COLO668 (cell line): ENCODE measurements at regions not wholly inside any gene's neighbourhood (a gene's known extent, or its start where the extent isn't known, plus 50 kb on each side); places are given as distances from the start of the nearest gene placed in this dataset.

Experiments
- DNase-seq: peaks from one replicate; lab custom pipeline; 2025; ENCODE audit not compliant: unreplicated experiment; lab: John Stamatoyannopoulos, UW

- DNase-seq = no peak
Measured at GRCh38 chr2:6392966-6393365, 472.7 kb downstream of the CMPK2 start.

GRCh38 chr2:6393819-6394218 is 471.9 kb downstream of the CMPK2 start:
- no peak for DNase-seq

GRCh38 chr2:6394276-6394675 is 471.4 kb downstream of the CMPK2 start:
- no peak for DNase-seq

DNA sequence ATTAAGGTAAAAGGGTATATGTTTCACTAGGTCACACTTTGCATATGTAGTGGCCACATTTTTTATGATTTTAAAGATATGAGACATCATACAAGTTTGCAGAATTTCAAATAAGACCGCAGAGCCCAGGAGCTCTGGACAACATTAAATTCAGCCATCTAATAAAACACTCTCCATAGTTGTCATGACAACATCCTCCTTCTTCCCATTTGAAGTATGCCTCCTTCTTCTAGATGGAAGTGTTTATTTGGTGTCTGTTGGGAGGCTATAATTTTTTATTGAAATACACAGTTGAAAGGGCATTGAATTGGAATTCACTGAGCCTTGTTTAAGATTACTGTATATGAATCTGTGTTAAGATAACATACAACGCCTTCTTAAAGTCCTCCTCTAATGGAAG is 467.3 kb downstream of the CMPK2 start:
- no peak for DNase-seq

DNA sequence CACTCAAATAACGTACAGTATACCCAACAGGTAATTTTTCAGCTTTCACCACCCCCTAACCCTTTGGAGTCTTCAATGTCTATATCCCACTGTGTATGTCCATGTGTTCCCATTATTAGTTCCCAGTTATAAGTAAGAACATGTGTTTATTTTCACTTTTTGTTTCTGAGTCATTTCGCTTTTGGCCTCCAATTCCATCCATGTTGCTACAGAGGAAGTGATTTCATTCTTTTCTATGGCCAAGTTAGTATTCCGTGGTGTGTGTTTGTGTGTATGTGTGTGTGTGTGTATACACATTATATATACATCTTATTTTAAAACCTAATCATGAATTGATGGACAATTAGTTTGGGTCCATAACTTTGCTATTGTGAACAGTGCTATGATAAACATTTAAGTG is 464.4 kb downstream of the CMPK2 start:
- no peak for DNase-seq

GRCh38 chr2:6408057-6408456 is 457.6 kb downstream of the CMPK2 start:
- DNase-seq = no peak

- DNase-seq = no peak
Measured at GRCh38 chr2:6410313-6410712, 455.4 kb downstream of the CMPK2 start.

GRCh38 chr2:6412533-6413091 is 453.1 kb downstream of the CMPK2 start:
- no peak for DNase-seq

GRCh38 chr2:6417050-6417449 is 448.7 kb downstream of the CMPK2 start:
- no peak for DNase-seq

DNA sequence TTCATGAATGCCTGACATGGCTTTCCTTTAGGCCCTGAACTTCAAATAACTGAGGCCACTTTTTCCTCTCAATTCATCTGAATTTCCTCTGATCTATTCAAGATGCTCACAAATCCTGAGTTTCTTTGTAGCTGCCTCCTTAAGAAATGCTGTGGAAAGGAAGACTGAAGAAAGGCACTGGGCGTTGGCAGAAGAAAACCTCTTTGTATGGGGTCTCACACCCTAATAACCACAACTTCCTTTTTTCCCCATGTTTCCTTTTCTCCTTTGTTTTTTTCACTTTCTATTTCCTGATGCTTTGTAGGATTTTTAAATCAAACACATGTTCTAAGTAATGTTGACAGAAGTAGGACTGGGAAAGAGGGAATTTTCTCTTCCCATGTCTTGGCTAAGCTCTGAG is 447.4 kb downstream of the CMPK2 start:
- DNase-seq = no peak

DNA sequence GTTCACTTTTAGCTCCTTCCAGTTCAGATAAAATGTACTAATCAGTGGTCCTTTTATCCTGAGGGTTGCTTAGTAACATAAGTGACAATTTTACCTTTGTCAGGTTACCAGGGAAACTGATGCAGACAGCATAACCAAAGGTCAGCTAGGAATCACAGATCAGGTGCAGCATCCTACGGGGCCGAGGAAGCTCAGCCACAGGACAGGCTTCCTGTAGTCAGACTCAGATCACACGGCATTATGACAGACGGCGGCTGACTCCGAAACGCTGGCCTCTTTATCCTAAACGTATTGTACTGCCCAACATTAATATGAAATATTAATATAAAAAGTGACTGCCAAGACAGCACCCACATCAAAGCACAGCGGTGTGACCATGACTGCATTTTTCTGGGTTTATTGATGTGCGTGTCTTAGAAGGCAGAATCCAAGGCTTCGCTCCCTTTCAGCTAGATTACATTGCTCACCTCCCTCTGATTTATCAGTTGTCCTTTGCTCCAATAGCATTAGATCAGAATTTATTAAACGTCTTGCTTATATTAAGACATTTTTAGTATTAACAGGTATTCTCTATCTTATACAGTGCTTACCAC is 444.5 kb downstream of the CMPK2 start:
- DNase-seq = no peak

DNA sequence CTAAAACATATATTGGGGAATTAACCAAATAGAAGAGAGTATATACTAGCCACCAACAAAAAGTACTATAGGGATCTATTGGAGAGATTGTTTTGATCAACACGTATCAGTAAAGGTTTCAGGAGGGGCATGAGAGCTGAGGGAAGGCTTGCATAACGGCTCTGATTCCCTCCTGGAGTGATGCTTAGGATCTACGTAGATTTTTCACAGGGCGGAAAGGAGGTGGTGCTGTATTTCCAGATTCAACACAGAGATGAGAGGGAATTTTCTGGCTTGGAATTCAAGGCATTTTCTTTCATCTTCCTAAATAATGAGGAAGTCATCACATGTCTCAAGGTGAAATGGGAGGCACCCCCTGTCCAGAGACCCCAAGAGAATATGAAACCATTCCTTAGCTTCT is 443.8 kb downstream of the CMPK2 start:
- DNase-seq = no peak

DNA sequence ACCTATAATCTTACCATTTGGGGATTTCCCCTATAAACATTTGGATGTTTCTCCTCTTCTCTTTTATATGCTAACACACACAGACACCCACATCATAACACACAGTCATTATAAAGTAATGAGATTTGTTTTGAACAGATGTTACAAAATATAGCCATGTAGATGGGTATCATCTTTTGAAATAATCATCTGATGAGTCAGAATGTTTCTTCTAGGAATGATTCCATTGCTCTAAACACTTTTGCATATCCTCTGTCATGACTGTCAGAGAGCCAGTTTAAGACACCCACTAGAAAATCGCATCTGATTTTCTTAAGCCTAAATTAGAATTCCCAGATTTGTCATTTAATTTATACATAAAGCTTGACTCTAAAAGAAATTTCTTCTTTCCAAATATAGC is 442.6 kb downstream of the CMPK2 start:
- DNase-seq = no peak

DNA sequence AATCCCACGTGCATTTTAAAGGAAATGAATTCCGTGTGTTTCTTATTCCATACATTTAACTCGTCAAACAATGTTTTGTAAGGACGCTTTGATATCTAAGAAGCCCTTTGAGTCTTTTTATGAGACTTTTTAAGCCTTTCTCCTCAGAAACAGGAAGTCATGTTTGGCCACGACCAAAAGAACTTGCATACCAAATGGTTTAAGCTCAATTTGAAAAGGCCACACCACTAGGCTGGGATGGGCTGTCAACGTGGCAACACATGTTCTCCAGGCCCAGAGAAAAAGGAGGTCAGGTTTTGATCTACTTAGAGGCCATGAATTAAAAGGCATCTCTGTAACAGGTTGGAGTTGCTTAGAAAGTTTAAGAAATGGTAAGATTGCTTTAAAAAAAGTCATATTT is 441.8 kb downstream of the CMPK2 start:
- no peak for DNase-seq

DNA sequence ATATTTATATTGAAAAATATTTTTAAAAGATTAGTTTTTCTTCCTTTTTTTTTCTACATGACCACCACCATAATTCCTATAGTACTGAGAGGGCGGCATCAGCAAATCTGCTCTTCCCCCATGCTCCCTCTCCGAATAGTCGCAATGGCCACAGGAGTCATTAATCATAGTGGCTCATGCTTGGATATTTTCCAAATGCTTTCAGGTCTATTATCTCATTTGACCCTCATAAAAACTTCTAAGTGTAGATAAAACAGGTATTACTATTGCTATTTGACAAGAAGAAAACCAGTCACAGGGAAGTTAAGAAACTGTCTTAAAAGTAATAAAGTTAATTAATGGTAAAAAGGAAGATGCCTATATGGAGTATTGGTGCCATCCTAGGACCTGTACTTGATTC is 440.7 kb downstream of the CMPK2 start:
- DNase-seq = no peak

GRCh38 chr2:6429210-6429986 is 436.3 kb downstream of the CMPK2 start:
- no peak for DNase-seq

GRCh38 chr2:6434438-6434837 is 431.3 kb downstream of the CMPK2 start:
- no peak for DNase-seq

DNA sequence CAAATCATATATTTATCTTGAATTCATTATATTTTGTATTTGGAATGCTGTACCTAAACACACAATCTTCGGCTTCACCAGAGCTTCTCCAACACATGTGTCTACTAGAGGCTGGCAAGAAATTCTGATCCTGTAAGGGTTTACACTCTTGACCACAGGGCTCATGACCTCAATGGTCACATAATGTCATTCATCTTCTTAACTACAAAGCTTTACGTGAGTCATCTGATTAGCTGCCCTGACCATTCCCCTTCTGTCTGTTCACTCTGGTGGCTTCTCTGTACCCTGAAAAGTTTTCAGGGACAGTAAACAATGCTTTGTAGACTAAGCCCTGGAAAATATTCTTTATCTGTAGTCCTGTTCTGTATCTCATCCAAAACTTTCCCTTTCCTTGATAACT is 423.9 kb downstream of the CMPK2 start:
- no peak for DNase-seq

DNA sequence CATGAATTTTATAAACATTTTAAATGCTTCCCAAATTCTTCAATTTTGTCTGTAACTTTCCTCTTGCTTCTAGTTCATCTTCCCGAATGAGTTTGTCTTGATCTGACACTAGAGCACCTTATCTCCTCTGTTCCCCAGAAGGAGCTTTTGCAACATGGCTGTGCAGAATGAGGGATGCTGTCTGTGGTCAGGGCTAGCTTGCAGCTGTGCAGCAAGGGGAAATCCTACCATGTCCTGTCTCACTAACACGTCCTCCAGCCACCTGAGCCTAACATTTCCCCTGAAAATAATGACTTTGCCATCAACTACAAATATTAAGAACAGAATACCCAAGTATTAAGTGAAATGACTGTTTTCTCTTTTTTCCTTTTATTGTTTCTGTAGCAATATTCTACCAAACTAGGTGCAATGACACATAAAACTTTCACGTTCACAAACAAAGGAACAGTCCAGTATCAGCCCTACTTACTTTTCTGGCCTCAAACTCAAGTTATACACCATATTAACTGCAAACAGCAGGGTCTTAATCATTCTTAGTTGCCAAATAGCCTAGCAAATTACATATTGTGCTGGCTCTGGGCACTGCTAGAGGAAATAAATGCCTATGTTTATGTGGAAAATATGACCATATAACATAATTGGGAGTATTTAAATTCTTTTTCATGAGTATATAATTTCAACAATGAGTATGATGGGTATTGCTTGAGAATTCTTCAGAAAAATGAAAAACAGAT is 423.3 kb downstream of the CMPK2 start:
- DNase-seq = no peak

GRCh38 chr2:6443061-6443823 is 422.5 kb downstream of the CMPK2 start:
- no peak for DNase-seq

- no peak for DNase-seq
Measured at GRCh38 chr2:6444514-6444913, 421.2 kb downstream of the CMPK2 start.
